IPS-NIHi7 (cell line): ENCODE measurements at regions not wholly inside any gene's neighbourhood (a gene's known extent, or its start where the extent isn't known, plus 50 kb on each side); places are given as distances from the start of the nearest gene placed in this dataset.
"Not testable (repeated sequence)": the region's sequence is repeated elsewhere in the genome, so short reads cannot be mapped to it uniquely, and the experiment has no call there.

Experiments
- DNase-seq: peaks from one replicate; pipeline ENCODE4 v3.0.0; 2012; ENCODE audit warnings: mixed read lengths; ENCODE audit errors: extremely low spot score

- DNase-seq: no peak
Measured at GRCh38 chr21:35573472-35574374, 486.6 kb downstream of the SETD4 start.

GRCh38 chr21:35571910-35572309 is 488.4 kb downstream of the SETD4 start:
- no peak for DNase-seq

- no peak for DNase-seq
Measured at GRCh38 chr21:35568643-35569042, 491.7 kb downstream of the SETD4 start.

GRCh38 chr21:35566874-35567273 is 493.5 kb downstream of the SETD4 start:
- DNase-seq: no peak

GRCh38 chr21:35565204-35565611 is 495.1 kb downstream of the SETD4 start:
- DNase-seq: peak; percentile 21

- no peak for DNase-seq
Measured at GRCh38 chr21:35563885-35564451, 496.4 kb downstream of the SETD4 start.

- no peak for DNase-seq
Measured at GRCh38 chr21:35562876-35563275, 497.4 kb downstream of the SETD4 start.

- no peak for DNase-seq
Measured at GRCh38 chr21:35561116-35561515, 499.2 kb downstream of the SETD4 start.

- DNase-seq: no peak
Measured at GRCh38 chr21:35559829-35560225, 500.5 kb downstream of the SETD4 start.

- DNase-seq: no peak
Measured at GRCh38 chr21:35559128-35559828, 501.0 kb downstream of the SETD4 start.

GRCh38 chr21:35556536-35556935 is 503.8 kb downstream of the SETD4 start:
- DNase-seq: no peak

- not testable (repeated sequence) for DNase-seq
Measured at GRCh38 chr21:35552483-35552882, 503.4 kb upstream of the RUNX1 start.

- DNase-seq: no peak
Measured at GRCh38 chr21:35548904-35549615, 500.0 kb upstream of the RUNX1 start.

GRCh38 chr21:35547946-35548774 is 499.1 kb upstream of the RUNX1 start:
- DNase-seq: no peak

- no peak for DNase-seq
Measured at GRCh38 chr21:35543746-35544145, 494.6 kb upstream of the RUNX1 start.

GRCh38 chr21:35540950-35541638 is 492.0 kb upstream of the RUNX1 start:
- no peak for DNase-seq

GRCh38 chr21:35538386-35538785 is 489.3 kb upstream of the RUNX1 start:
- DNase-seq: no peak

GRCh38 chr21:35537604-35538003 is 488.5 kb upstream of the RUNX1 start:
- DNase-seq: no peak

GRCh38 chr21:35533893-35534292 is 484.8 kb upstream of the RUNX1 start:
- DNase-seq: no peak

- DNase-seq: no peak
Measured at GRCh38 chr21:35530766-35531165, 481.7 kb upstream of the RUNX1 start.
